NCI-H2107 treated with DMSO at 0.1 percent for 48 hours (cell line): ENCODE measurements at regions not wholly inside any gene's neighbourhood (a gene's known extent, or its start where the extent isn't known, plus 50 kb on each side); places are given as distances from the start of the nearest gene placed in this dataset.
A peak's percentile ranks its signal among the peaks of the same experiment; 100 is the strongest.

Experiments
- DNase-seq: peaks from one replicate; lab custom pipeline; 2025; ENCODE audit not compliant: unreplicated experiment; lab: John Stamatoyannopoulos, UW

GRCh38 chr2:234286118-234286598 lies 210.7 kb downstream of the ARL4C start:
- DNase-seq = no peak

- DNase-seq = no peak
These were observed 211.3 kb downstream of the ARL4C start for GRCh38 chr2:234285541-234285940.

- no peak for DNase-seq
These were observed 217.2 kb downstream of the ARL4C start for GRCh38 chr2:234279637-234280036.

GRCh38 chr2:234278556-234279255 lies 218.2 kb downstream of the ARL4C start:
- DNase-seq = no peak

DNA sequence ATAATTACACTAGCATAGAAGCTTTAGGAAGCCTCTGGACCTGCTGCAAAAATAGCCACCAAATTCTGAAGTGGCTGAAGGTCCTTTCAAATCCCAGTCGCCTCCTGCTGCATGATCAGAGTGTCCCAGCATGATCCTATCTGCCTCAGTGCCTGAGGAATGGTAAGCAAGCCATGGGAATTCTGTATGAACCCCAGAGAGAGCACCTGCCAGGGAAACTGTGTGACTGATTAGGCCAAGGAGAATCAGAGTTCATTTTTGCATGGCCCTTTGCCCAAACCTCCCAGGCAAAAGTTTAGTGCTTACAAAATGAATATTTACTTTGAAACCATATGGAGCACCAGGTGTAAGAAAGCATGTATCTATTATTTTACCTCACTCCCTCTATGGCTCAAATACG lies 221.4 kb downstream of the ARL4C start:
- peak; percentile 39 for DNase-seq

DNA sequence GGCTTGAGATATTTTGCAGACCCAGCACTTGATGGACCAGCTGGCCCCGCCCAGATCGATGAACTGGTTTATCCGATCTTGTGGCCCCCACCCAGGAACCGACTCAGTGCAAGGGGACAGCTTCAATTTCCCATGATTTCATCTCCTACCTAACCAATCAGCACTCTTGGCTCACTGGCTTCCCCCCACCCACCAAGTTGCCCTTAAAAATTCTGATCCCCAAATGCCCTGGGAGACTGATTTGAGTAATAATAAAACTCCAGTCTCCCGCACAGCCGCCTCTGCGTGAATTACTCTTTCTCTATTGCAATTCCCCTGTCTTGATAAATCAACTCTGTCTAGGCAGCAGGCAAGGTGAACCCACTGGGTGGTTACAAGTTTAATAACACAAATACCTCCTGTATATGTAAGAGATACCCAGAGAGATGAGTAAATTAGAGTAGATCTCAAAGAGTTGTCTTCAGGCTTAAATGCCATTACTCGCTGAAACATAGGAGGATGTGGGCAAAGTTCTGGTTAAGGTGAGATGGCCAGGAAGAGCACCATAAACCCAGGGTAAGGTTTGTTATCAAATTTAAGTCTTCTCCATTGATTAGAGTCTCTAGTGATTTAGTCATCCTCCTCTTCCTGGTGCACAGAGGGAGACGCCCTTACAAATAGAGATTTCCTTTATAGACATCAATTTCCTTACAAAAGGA lies 222.8 kb downstream of the ARL4C start:
- no peak for DNase-seq

- no peak for DNase-seq
These were observed 221.8 kb downstream of the SPP2 start for GRCh38 chr2:234272069-234272850.

- no peak for DNase-seq
These were observed 220.8 kb downstream of the SPP2 start for GRCh38 chr2:234271338-234271737.

GRCh38 chr2:234269769-234270204 lies 219.3 kb downstream of the SPP2 start:
- no peak for DNase-seq

- DNase-seq = peak; percentile 48
These were observed 217.0 kb downstream of the SPP2 start for GRCh38 chr2:234267534-234267933.

DNA sequence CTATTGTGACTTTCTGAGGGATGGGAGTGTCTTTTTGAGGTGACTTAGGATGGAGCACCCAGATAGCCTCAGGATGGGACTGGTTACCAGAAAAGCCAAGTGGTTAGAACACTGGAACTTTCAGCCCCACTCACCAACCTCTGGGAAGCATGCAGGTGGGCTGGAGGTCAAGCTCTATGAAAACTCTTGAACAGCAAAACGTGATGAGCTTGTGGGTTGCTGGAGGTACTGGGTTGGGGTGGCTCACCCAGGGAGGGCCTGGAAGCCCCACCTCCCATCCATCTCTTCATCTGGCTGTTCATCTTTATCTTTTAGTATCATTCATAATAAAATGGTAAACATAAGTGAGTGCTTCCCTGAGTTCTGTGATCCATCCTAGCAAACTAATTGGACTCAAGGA lies 216.4 kb downstream of the SPP2 start:
- DNase-seq = no peak

DNA sequence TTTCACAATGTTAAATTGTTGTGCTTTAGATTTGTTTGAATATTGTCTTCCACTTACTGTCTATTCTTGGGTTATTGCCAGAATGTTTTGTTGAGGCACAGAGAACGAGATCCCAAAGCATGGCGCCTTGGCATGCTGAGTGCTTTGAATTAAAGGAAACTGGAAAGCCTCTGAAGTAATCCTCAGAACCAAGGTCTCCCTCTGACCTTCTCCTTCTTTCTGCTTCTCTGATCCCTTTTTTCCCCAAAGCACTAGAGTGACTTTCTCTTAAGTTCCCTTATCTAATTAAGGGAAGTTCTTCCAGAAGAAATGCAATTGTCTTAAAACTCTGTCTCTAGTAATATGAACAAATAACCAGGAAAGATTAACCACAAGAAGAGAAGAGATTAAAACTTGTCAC lies 214.7 kb downstream of the SPP2 start:
- DNase-seq = no peak

DNA sequence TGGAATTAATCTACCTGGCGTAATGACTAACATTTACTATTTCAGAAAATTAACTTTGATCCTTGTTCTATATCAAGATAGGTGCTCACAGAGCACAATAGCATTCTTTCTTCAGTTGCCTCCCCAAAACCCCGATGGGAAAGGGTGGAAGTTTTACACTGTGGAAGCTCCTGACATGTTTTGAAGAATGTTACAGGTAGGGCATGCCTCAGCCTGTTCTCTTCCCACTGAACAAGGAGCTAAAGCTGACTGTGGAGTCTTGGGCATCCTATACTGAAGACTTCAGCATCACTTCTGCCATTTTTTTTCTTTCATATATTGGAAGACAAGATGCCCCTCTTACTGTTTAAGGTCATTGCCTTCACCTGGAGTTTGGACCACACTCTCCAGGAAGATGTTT lies 211.2 kb downstream of the SPP2 start:
- no peak for DNase-seq

DNA sequence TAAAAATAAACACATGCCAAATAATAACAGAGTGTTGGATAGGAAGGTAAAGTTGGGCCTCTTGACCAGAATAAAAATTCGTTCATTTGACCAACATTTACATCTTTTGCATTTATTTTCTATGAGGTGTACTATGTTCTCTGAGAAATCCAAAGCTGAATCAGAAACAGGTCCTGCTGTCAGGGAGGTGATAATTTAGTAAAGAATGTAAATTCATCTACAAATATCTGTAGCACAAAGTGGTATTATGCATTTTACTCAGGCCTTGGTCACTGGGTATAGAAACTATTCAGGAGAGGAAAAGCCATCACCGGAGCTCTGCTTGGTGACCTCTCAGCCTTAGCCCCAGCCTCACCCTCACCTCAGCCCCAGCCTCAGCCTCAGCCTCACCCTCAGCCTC lies 208.9 kb downstream of the SPP2 start:
- DNase-seq = no peak

DNA sequence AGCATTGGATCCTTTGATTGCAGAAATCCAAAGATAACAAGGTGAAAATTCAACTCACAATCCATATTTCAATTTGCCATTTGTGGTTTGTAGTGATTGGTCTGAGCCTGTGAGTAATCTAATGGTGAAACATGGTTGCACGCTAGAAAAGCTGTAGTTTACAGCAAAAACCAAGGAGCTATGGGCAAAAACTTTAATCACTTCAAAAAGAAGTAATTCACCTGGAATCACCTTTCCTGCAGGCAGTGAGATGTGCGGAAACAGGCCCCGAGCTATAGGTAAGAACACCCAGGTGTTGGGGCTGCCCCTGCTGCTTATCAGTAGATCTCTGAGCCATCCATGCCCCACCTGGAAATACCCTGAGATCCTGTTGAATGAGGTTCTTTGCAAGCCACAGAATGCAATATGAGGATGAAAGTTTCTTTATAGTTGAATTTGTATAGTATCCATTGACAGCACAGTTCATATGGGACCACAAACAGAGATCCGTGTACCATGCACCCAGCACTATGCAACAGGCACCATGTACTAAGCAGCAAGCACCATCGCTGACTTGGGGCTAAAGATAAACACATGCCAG lies 208.2 kb downstream of the SPP2 start:
- no peak for DNase-seq

DNA sequence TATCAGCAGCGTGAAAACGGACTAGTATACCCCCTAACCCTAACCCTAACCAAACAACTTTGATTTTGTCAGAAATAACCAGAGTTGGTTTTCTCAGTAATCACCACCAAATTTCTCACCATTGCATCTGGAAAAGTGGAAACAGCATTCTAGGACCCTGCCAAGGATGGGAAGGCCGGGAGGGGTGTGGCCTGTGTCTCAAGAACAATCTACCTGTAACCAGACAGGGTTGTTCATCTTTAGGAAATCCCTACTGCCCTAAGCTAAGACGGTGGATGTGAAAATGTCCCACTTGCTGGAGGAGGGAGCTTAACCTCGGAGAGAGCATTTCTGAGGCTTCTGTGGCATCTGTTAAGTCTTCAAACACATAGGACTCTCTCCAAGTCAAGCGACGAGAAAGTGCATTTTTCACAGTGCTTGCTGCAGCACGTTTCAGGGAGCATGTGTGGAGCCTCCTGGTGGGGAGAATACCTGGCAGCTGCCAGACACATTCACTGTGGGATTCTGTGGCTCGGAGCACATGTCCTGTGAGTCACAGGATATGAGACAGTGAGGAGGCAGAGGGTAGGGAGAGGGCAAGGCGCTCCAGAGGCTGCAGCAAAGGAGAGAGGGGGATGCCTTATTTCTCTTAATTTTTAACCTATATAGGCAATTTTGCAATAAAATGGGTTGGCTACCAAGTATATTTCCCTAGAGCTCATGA lies 207.5 kb downstream of the SPP2 start:
- no peak for DNase-seq

- DNase-seq = no peak
These were observed 206.0 kb downstream of the SPP2 start for GRCh38 chr2:234256516-234256915.

DNA sequence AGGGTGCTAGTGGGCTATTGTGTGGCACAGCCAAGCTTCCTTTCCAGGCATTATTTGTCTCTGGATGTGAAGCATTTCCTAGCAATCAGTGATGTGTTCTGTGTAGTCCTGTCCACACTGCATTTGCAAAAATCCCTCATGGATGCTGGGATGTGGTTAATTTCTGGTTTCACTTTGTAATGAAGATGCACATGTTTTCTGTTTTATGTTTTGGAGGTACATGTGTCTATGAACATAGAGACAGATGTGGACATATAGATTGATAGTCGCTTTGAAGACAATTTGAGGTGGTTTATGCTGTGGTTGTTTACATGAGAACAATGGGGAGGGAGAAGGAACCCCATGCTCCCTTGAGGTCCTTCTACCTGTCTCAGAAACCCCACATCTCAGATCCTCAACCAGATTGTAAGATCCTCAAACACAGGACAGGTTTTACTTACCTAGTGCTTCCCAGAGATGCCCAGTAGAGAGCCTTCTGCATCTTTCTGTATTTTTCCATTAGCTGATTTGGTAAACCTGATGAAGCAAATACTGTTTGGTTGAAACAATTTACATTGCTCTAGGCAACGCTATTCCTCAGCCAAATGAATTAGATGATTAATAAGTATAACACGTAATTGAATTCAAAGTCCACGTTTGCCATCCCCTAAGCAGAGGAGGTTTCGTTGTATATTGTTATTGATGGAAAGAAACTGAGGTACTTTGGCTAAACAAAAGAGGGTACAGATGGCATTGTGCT lies 204.4 kb downstream of the SPP2 start:
- no peak for DNase-seq

- no peak for DNase-seq
These were observed 202.3 kb downstream of the SPP2 start for GRCh38 chr2:234252772-234253171.
